GM06990 (cell line): ENCODE measurements at regions not wholly inside any gene's neighbourhood (a gene's known extent, or its start where the extent isn't known, plus 50 kb on each side); places are given as distances from the start of the nearest gene placed in this dataset.
A peak's percentile ranks its signal among the peaks of the same experiment; 100 is the strongest.
"Not testable (repeated sequence)": the region's sequence is repeated elsewhere in the genome, so short reads cannot be mapped to it uniquely, and the experiment has no call there.

Source experiments
- DNase-seq: peaks from one replicate; pipeline ENCODE4 v3.0.0-alpha.2; 2011; ENCODE audit not compliant: insufficient read length; ENCODE audit errors: extremely low read depth
- H3K27me3 ChIP-seq: replicated peaks from 2 replicates; pipeline ENCODE4 v1.6.0; 2011; ENCODE audit warnings: low read length; ENCODE audit not compliant: control insufficient read depth, insufficient read depth
- H3K36me3 ChIP-seq: 2 replicates; pipeline ENCODE4 v1.5.1; 2011; ENCODE audit warnings: low read length; ENCODE audit not compliant: control insufficient read depth, insufficient read depth
- H3K4me3 ChIP-seq: replicated peaks from 2 replicates; pipeline ENCODE4 v1.5.1; 2011; ENCODE audit warnings: low read depth, mild to moderate bottlenecking, control low read depth, low read length
- CTCF ChIP-seq: IDR thresholded peaks from 2 replicates; pipeline ENCODE4 v1.5.1; 2011; ENCODE audit warnings: low read length, control low read depth, mild to moderate bottlenecking, inconsistent platforms; ENCODE audit not compliant: insufficient read depth, poor library complexity, severe bottlenecking

GRCh38 chr9:138207300-138208179, 330.0 kb downstream of the CACNA1B start:
- not testable (repeated sequence) for H3K4me3 ChIP-seq, DNase-seq, H3K36me3 ChIP-seq, H3K27me3 ChIP-seq

DNA sequence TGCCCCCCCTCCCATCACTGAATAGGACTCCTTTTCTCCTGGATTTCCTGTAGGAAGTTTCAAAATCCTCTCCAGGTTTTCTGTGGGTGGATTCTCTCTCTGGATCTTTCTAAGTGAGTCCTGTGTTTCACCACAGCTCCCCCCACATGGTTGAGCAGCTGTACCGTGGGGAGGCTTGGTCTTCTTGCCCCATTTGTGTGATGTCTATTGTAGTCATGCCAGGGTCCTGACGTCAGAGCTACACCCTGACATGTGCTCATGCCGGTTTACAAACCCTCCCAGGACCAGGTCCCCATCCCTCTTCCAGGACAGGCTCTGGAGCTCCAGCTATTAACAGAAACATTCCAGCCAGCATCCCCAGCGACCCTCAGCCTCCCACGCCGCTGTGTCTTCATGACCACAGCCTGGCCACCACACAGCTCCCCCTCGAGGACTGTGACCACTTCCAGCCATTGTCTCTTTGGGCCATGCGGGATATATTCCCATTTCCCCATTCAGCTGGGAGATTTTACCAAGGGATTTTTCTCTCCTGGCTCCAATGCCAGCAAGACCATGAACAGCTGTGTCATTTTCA, 331.6 kb downstream of the CACNA1B start:
- H3K36me3 ChIP-seq, DNase-seq, H3K4me3 ChIP-seq, H3K27me3 ChIP-seq: not testable (repeated sequence)

- DNase-seq, H3K4me3 ChIP-seq, H3K27me3 ChIP-seq, H3K36me3 ChIP-seq: not testable (repeated sequence)
These were observed 332.9 kb downstream of the CACNA1B start for GRCh38 chr9:138210388-138210986.

GRCh38 chr9:138211070-138211469, 333.5 kb downstream of the CACNA1B start:
- not testable (repeated sequence) for H3K36me3 ChIP-seq, H3K4me3 ChIP-seq, H3K27me3 ChIP-seq, DNase-seq

- TF ChIP-seq CTCF = peak; percentile 23
- H3K4me3 ChIP-seq, H3K36me3 ChIP-seq, H3K27me3 ChIP-seq, DNase-seq: not testable (repeated sequence)
These were observed 334.1 kb downstream of the CACNA1B start for GRCh38 chr9:138211544-138212219.

DNA sequence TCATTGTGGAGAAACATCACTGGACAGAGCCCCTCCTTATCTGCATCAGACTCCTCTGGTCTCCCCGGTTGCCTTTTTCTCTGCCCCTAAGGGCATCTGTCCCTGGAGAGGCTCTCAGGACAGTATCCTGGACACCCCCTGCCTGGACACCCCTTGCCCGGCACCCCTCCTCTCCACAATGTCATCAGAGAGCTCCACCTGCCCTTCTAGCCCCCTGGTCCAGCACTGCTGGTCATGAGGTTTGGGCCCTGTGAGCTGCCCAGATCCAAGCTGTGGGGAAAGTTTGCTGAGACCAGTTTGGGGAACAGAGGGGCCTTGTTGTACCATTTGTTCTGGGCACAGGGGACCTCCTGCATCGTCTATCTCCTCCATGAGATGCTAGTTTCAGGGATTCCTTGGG, 335.2 kb downstream of the CACNA1B start:
- DNase-seq, H3K36me3 ChIP-seq, H3K27me3 ChIP-seq, H3K4me3 ChIP-seq: not testable (repeated sequence)

GRCh38 chr9:138213748-138214147, 336.2 kb downstream of the CACNA1B start:
- DNase-seq, H3K36me3 ChIP-seq, H3K4me3 ChIP-seq, H3K27me3 ChIP-seq: not testable (repeated sequence)

DNA sequence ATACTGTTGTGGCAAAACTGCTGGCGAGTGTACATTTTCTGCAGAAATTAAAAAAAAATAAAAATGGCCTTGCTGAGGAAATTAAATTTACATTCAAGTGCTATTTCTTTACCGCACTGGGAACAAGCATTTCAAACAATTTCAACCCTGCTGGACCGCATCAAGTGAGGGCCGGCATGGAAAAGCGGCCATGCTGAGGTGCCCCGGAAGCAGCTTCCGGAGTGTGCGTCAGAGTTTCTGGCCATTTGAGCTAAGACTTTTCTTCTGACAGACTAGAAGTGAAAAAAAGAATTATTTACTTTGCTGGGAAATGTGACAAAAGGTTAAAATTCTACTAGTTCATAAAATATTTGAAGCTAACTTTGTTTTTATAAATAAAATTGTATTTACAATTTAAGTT, 337.0 kb downstream of the CACNA1B start:
- not testable (repeated sequence) for DNase-seq, H3K4me3 ChIP-seq, H3K27me3 ChIP-seq, H3K36me3 ChIP-seq

DNA sequence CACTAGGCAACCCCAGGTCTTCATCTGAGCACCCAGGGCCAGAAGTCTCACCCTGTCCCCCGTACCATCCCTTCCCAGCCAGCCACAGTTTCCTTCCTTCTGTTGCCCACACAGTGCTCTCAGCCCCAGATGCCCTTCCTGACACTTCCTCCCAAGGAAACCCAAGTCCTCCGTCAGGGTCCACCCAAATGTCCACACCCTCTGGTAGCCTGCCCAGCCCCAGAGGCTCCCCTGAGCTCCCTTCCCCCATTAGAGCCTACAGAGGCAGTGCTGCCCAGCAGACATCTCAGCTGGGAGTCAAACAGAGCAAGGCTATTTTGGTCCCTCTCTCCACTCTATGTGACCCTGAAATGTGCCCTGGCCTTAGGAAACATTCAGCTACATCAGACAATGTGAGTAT, 338.0 kb downstream of the CACNA1B start:
- not testable (repeated sequence) for H3K4me3 ChIP-seq, DNase-seq, H3K27me3 ChIP-seq, H3K36me3 ChIP-seq

GRCh38 chr9:138216817-138217216, 339.2 kb downstream of the CACNA1B start:
- not testable (repeated sequence) for DNase-seq, H3K36me3 ChIP-seq, H3K4me3 ChIP-seq, H3K27me3 ChIP-seq

GRCh38 chr9:138217284-138217850, 339.8 kb downstream of the CACNA1B start:
- DNase-seq, H3K4me3 ChIP-seq, H3K27me3 ChIP-seq, H3K36me3 ChIP-seq: not testable (repeated sequence)

DNA sequence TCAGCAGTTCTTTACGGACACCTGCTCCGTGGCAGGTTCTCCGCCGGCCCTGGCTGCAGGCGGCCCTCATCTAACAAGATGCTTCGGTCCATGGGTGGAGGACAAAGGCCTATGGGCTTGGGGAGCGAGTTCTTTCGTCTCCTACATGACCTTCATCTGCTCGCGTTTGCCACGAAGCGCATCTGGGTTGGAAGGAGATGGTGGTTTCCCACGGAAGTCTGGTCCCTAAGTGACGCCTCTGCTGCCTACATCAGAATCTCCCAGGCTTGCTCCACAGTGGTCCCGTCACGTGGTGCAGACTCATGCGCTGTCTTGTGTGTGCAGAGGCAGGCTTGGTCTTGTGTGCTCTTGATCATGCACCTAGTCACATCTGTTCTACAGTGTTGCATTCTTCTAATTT, 341.7 kb downstream of the CACNA1B start:
- H3K36me3 ChIP-seq, H3K27me3 ChIP-seq, DNase-seq, H3K4me3 ChIP-seq: not testable (repeated sequence)
